H1 (cell line): ENCODE measurements at regions not wholly inside any gene's neighbourhood (a gene's known extent, or its start where the extent isn't known, plus 50 kb on each side); places are given as distances from the start of the nearest gene placed in this dataset.

Source experiments
- MAFK ChIP-seq: IDR thresholded peaks from 2 replicates; pipeline ENCODE4 v1.6.1; 2012; ENCODE audit warnings: low read depth, mild to moderate bottlenecking, improper control_type of control experiment, low read length
- NRF1 ChIP-seq: IDR thresholded peaks from 2 replicates; pipeline ENCODE4 v1.6.1; 2011; ENCODE audit warnings: mild to moderate bottlenecking, low read depth, low read length, improper control_type of control experiment
- PHF8 ChIP-seq: fragments of 200-600 bp; sonication (generic); conservative IDR thresholded peaks from 2 replicates; pipeline ENCODE4 v1.7.1; 2012; ENCODE audit warnings: low read depth, mild to moderate bottlenecking, inconsistent platforms, low read length, moderate library complexity
- TF ChIP-seq, protein P1 (sequence below): fragments of 300-600 bp; sonication (generic); IDR thresholded peaks from 2 replicates; pipeline ENCODE4 v1.7.1; 2012; ENCODE audit warnings: low read length, moderate library complexity, mild to moderate bottlenecking, inconsistent platforms; ENCODE audit not compliant: insufficient replicate concordance
- TF ChIP-seq, protein P2 (sequence below): IDR thresholded peaks from 2 replicates; pipeline ENCODE4 v1.6.1; 2011; ENCODE audit warnings: low read length, improper control_type of control experiment

DNA sequence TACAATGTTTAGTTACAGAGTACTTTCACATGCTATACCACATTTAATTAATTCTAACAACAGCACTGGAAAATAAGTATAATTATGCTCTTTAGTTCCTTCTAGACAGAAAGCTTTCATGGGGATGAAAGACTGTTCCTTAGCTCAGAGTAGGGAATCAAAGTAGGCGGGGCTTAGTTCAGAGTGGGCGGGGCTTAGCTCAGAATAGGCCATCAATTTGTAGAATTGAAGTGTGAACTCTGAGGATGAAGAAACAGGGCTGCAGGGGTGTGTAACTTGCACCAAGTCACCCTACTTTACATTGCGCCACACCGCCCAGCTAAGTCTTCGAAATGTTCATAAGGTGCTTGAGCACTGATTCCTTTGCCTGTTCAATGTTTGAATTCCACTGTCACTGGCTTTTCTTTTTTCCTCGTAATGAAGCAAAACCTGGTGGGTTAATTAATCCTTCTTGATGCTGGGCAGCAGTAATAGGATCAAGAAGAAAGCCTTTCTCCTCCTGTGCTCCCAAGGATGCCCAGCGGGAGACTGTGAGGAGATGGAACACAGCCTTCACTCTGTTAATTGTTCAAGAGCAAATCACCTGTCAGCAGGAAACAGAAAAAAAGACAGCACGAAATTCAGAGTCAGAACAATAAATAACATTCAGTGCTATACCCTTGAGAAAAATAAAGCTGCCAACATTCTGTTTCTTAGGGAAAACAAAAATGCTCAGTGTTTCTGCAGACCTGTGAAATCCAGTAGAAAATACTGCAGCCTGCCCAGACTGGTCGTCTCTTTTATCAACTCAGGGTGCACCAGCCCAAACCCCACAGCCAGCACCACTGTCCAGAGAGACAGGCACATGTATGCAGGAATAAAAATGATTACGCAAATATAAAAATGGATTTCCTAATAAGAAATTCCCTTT lies 66.5 kb upstream of the CAMK1G start (continued):
- TF ChIP-seq, protein P1, sequence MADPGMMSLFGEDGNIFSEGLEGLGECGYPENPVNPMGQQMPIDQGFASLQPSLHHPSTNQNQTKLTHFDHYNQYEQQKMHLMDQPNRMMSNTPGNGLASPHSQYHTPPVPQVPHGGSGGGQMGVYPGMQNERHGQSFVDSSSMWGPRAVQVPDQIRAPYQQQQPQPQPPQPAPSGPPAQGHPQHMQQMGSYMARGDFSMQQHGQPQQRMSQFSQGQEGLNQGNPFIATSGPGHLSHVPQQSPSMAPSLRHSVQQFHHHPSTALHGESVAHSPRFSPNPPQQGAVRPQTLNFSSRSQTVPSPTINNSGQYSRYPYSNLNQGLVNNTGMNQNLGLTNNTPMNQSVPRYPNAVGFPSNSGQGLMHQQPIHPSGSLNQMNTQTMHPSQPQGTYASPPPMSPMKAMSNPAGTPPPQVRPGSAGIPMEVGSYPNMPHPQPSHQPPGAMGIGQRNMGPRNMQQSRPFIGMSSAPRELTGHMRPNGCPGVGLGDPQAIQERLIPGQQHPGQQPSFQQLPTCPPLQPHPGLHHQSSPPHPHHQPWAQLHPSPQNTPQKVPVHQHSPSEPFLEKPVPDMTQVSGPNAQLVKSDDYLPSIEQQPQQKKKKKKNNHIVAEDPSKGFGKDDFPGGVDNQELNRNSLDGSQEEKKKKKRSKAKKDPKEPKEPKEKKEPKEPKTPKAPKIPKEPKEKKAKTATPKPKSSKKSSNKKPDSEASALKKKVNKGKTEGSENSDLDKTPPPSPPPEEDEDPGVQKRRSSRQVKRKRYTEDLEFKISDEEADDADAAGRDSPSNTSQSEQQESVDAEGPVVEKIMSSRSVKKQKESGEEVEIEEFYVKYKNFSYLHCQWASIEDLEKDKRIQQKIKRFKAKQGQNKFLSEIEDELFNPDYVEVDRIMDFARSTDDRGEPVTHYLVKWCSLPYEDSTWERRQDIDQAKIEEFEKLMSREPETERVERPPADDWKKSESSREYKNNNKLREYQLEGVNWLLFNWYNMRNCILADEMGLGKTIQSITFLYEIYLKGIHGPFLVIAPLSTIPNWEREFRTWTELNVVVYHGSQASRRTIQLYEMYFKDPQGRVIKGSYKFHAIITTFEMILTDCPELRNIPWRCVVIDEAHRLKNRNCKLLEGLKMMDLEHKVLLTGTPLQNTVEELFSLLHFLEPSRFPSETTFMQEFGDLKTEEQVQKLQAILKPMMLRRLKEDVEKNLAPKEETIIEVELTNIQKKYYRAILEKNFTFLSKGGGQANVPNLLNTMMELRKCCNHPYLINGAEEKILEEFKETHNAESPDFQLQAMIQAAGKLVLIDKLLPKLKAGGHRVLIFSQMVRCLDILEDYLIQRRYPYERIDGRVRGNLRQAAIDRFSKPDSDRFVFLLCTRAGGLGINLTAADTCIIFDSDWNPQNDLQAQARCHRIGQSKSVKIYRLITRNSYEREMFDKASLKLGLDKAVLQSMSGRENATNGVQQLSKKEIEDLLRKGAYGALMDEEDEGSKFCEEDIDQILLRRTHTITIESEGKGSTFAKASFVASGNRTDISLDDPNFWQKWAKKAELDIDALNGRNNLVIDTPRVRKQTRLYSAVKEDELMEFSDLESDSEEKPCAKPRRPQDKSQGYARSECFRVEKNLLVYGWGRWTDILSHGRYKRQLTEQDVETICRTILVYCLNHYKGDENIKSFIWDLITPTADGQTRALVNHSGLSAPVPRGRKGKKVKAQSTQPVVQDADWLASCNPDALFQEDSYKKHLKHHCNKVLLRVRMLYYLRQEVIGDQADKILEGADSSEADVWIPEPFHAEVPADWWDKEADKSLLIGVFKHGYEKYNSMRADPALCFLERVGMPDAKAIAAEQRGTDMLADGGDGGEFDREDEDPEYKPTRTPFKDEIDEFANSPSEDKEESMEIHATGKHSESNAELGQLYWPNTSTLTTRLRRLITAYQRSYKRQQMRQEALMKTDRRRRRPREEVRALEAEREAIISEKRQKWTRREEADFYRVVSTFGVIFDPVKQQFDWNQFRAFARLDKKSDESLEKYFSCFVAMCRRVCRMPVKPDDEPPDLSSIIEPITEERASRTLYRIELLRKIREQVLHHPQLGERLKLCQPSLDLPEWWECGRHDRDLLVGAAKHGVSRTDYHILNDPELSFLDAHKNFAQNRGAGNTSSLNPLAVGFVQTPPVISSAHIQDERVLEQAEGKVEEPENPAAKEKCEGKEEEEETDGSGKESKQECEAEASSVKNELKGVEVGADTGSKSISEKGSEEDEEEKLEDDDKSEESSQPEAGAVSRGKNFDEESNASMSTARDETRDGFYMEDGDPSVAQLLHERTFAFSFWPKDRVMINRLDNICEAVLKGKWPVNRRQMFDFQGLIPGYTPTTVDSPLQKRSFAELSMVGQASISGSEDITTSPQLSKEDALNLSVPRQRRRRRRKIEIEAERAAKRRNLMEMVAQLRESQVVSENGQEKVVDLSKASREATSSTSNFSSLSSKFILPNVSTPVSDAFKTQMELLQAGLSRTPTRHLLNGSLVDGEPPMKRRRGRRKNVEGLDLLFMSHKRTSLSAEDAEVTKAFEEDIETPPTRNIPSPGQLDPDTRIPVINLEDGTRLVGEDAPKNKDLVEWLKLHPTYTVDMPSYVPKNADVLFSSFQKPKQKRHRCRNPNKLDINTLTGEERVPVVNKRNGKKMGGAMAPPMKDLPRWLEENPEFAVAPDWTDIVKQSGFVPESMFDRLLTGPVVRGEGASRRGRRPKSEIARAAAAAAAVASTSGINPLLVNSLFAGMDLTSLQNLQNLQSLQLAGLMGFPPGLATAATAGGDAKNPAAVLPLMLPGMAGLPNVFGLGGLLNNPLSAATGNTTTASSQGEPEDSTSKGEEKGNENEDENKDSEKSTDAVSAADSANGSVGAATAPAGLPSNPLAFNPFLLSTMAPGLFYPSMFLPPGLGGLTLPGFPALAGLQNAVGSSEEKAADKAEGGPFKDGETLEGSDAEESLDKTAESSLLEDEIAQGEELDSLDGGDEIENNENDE, result no peak
- TF ChIP-seq, protein P2, sequence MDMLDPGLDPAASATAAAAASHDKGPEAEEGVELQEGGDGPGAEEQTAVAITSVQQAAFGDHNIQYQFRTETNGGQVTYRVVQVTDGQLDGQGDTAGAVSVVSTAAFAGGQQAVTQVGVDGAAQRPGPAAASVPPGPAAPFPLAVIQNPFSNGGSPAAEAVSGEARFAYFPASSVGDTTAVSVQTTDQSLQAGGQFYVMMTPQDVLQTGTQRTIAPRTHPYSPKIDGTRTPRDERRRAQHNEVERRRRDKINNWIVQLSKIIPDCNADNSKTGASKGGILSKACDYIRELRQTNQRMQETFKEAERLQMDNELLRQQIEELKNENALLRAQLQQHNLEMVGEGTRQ, result no peak
- TF ChIP-seq MAFK (no peak), PHF8 (no peak), NRF1 (no peak)
